PFSK-1 (cell line): ENCODE measurements at regions not wholly inside any gene's neighbourhood (a gene's known extent, or its start where the extent isn't known, plus 50 kb on each side); places are given as distances from the start of the nearest gene placed in this dataset.

Source experiments
- POLR2AphosphoS5 ChIP-seq: IDR thresholded peaks from 2 replicates; pipeline ENCODE4 v1.6.1; 2012; ENCODE audit warnings: low read depth, mild to moderate bottlenecking, control low read depth, low read length, moderate library complexity
- SIN3A ChIP-seq: IDR thresholded peaks from 2 replicates; pipeline ENCODE4 v1.6.1; 2012; ENCODE audit warnings: mild to moderate bottlenecking, low read length, moderate library complexity, borderline replicate concordance; ENCODE audit not compliant: insufficient read depth
- TAF1 ChIP-seq: IDR thresholded peaks from 2 replicates; pipeline ENCODE4 v1.6.1; 2012; ENCODE audit warnings: low read length, control low read depth, borderline replicate concordance; ENCODE audit not compliant: insufficient read depth
- TF ChIP-seq, protein P1 (sequence below), 2 experiments: IDR thresholded peaks; 2 replicates each; pipeline versions ENCODE4 v1.6.1 to v1.8.0; 2011 to 2012; ENCODE audit warnings: low read depth in 2 of 2, low read length in 2 of 2, control low read depth in 1 of 2, inconsistent platforms in 1 of 2, mild to moderate bottlenecking in 1 of 2, moderate library complexity in 1 of 2; ENCODE audit not compliant: insufficient read depth in 1 of 2

DNA sequence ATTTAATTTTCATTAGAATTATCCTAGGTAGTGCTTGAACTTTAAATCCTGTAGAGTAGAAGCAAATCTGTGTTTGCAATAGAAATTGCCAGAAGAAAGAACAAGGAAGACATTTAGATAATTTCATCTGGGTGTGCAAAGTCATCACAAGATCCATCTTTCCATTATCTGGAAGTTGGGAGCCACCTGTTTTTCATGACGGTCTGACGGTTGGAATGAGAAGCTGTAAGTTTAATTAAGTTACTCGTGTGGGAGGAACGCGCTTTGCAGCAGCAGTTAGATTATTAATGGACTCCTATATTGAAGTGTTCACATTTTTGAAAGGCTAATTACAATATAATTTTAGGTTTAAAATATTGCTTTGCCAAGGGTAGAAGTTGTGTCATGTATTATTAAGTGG, 69.9 kb upstream of the PARD3B start:
- TF ChIP-seq, protein P1, sequence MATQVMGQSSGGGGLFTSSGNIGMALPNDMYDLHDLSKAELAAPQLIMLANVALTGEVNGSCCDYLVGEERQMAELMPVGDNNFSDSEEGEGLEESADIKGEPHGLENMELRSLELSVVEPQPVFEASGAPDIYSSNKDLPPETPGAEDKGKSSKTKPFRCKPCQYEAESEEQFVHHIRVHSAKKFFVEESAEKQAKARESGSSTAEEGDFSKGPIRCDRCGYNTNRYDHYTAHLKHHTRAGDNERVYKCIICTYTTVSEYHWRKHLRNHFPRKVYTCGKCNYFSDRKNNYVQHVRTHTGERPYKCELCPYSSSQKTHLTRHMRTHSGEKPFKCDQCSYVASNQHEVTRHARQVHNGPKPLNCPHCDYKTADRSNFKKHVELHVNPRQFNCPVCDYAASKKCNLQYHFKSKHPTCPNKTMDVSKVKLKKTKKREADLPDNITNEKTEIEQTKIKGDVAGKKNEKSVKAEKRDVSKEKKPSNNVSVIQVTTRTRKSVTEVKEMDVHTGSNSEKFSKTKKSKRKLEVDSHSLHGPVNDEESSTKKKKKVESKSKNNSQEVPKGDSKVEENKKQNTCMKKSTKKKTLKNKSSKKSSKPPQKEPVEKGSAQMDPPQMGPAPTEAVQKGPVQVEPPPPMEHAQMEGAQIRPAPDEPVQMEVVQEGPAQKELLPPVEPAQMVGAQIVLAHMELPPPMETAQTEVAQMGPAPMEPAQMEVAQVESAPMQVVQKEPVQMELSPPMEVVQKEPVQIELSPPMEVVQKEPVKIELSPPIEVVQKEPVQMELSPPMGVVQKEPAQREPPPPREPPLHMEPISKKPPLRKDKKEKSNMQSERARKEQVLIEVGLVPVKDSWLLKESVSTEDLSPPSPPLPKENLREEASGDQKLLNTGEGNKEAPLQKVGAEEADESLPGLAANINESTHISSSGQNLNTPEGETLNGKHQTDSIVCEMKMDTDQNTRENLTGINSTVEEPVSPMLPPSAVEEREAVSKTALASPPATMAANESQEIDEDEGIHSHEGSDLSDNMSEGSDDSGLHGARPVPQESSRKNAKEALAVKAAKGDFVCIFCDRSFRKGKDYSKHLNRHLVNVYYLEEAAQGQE (IDR thresholded peaks at IDR 0.05; ENCODE audit: insufficient read depth in 1 of 2, low read depth in 2 of 2, low read length in 2 of 2), result no peak
- TF ChIP-seq SIN3A (no peak), POLR2AphosphoS5 (no peak), TAF1 (no peak)
